ENCODE measurements at regions not wholly inside any gene's neighbourhood (a gene's known extent, or its start where the extent isn't known, plus 50 kb on each side); places are given as distances from the start of the nearest gene placed in this dataset.

GRCh38 chr6:112502351-112503090, 155.4 kb downstream of the RFPL4B start:
- TF ChIP-seq CTCF (conservative IDR thresholded peaks at IDR 0.05), result peak; percentile 49
- TF ChIP-seq ZFX (IDR thresholded peaks at IDR 0.05), result no peak

Data from C4-2B (cell line).